ENCODE measurements at regions not wholly inside any gene's neighbourhood (a gene's known extent, or its start where the extent isn't known, plus 50 kb on each side); places are given as distances from the start of the nearest gene placed in this dataset.
"Not testable (repeated sequence)": the region's sequence is repeated elsewhere in the genome, so short reads cannot be mapped to it uniquely, and the experiment has no call there.

- no peak for DNase-seq (ENCODE audit: low read depth)
Measured at GRCh38 chr1:101185421-101185820, 51.4 kb upstream of the S1PR1 start.

GRCh38 chr1:101183388-101183699 lies 53.5 kb upstream of the S1PR1 start:
- no peak for DNase-seq (ENCODE audit: low read depth)

GRCh38 chr1:101182627-101183387 lies 54.0 kb upstream of the S1PR1 start:
- DNase-seq (ENCODE audit: low read depth): no peak

GRCh38 chr1:101181930-101182329 lies 54.9 kb upstream of the S1PR1 start:
- no peak for DNase-seq (ENCODE audit: low read depth)

GRCh38 chr1:101178688-101179491 lies 57.9 kb upstream of the S1PR1 start:
- no peak for DNase-seq (ENCODE audit: low read depth)

- DNase-seq (ENCODE audit: low read depth): no peak
Measured at GRCh38 chr1:101178341-101178687, 58.5 kb upstream of the S1PR1 start.

GRCh38 chr1:101175886-101176285 lies 60.9 kb upstream of the S1PR1 start:
- DNase-seq (ENCODE audit: low read depth): no peak

- no peak for DNase-seq (ENCODE audit: low read depth)
Measured at GRCh38 chr1:101175466-101175865, 61.4 kb upstream of the S1PR1 start.

- no peak for DNase-seq (ENCODE audit: low read depth)
Measured at GRCh38 chr1:101174722-101175121, 62.1 kb upstream of the S1PR1 start.

GRCh38 chr1:101174298-101174697 lies 62.5 kb upstream of the S1PR1 start:
- not testable (repeated sequence) for DNase-seq (ENCODE audit: low read depth)

- no peak for DNase-seq (ENCODE audit: low read depth)
Measured at GRCh38 chr1:101170506-101171050, 66.2 kb upstream of the S1PR1 start.

- DNase-seq (ENCODE audit: low read depth): no peak
Measured at GRCh38 chr1:101167891-101168290, 68.9 kb upstream of the S1PR1 start.

GRCh38 chr1:101166583-101167120 lies 70.2 kb upstream of the S1PR1 start:
- no peak for DNase-seq (ENCODE audit: low read depth)

GRCh38 chr1:101165954-101166353 lies 70.9 kb upstream of the S1PR1 start:
- DNase-seq (ENCODE audit: low read depth): no peak

GRCh38 chr1:101165532-101165931 lies 71.3 kb upstream of the S1PR1 start:
- no peak for DNase-seq (ENCODE audit: low read depth)

- no peak for DNase-seq (ENCODE audit: low read depth)
Measured at GRCh38 chr1:101164776-101165175, 72.0 kb upstream of the S1PR1 start.

GRCh38 chr1:101162736-101163735 lies 73.8 kb upstream of the S1PR1 start:
- DNase-seq (ENCODE audit: low read depth): no peak

- no peak for DNase-seq (ENCODE audit: low read depth)
Measured at GRCh38 chr1:101162300-101162699, 74.5 kb upstream of the S1PR1 start.

GRCh38 chr1:101161619-101162018 lies 75.2 kb upstream of the S1PR1 start:
- no peak for DNase-seq (ENCODE audit: low read depth)

- DNase-seq (ENCODE audit: low read depth): no peak
Measured at GRCh38 chr1:101158424-101158823, 78.4 kb upstream of the S1PR1 start.

- no peak for DNase-seq (ENCODE audit: low read depth)
Measured at GRCh38 chr1:101154547-101154946, 82.3 kb upstream of the S1PR1 start.

GRCh38 chr1:101153692-101154091 lies 83.1 kb upstream of the S1PR1 start:
- DNase-seq (ENCODE audit: low read depth): no peak
